A549 (cell line): ENCODE measurements at regions not wholly inside any gene's neighbourhood (a gene's known extent, or its start where the extent isn't known, plus 50 kb on each side); places are given as distances from the start of the nearest gene placed in this dataset.

Experiments used
- CHD4 ChIP-seq: fragments of 200-600 bp; sonication (generic); IDR thresholded peaks from 2 replicates; pipeline ENCODE4 v1.6.1; 2016; ENCODE audit warnings: antibody characterized with exemption, mild to moderate bottlenecking, borderline replicate concordance
- EP300 ChIP-seq, 2 experiments: fragments of >200 bp; sonication (Bioruptor Twin); formaldehyde crosslinking; IDR thresholded peaks; 2 replicates in 1 of 2; 3 replicates in 1 of 2; pipeline ENCODE4 v1.6.1; 2016 to 2017
- JUNB ChIP-seq: fragments of >200 bp; sonication (Bioruptor Twin); formaldehyde crosslinking; IDR thresholded peaks from 2 replicates; pipeline ENCODE4 v1.6.1; 2016
- MAZ ChIP-seq: fragments of 150-350 bp; IDR thresholded peaks from 2 replicates; pipeline ENCODE4 v1.6.1; 2014; ENCODE audit warnings: antibody characterized with exemption, low read depth, low read length, borderline replicate concordance
- MYC ChIP-seq: IDR thresholded peaks from 2 replicates; pipeline ENCODE4 v1.6.1; 2012; ENCODE audit warnings: mild to moderate bottlenecking, inconsistent platforms, low read length, improper control_type of control experiment, borderline replicate concordance
- POLR2A ChIP-seq: IDR thresholded peaks from 2 replicates; pipeline ENCODE4 v1.6.1; 2012; ENCODE audit warnings: mild to moderate bottlenecking, low read length
- RAD21 ChIP-seq, 2 experiments: fragments of >200 bp in 1 of 2; sonication (Bioruptor Twin) in 1 of 2; formaldehyde crosslinking in 1 of 2; IDR thresholded peaks in 1 of 2; conservative IDR thresholded peaks in 1 of 2; 2 replicates in 1 of 2; 3 replicates in 1 of 2; pipeline ENCODE4 v1.6.1; 2012 to 2018; ENCODE audit warnings: inconsistent platforms in 1 of 2
- TF ChIP-seq, protein P1 (sequence below): IDR thresholded peaks from 2 replicates; pipeline ENCODE4 v1.6.1; 2012
- TF ChIP-seq, protein P2 (sequence below): IDR thresholded peaks from 2 replicates; pipeline ENCODE4 v1.6.1; 2012
- TF ChIP-seq, protein P3 (sequence below): fragments of >200 bp; sonication (Bioruptor Twin); formaldehyde crosslinking; IDR thresholded peaks from 3 replicates; pipeline ENCODE4 v1.5.1; 2016
- TF ChIP-seq, protein P4 (sequence below): fragments of 200-600 bp; sonication (generic); IDR thresholded peaks from 2 replicates; pipeline ENCODE4 v1.6.1; 2016; ENCODE audit warnings: antibody characterized with exemption, mild to moderate bottlenecking, moderate library complexity
- TF ChIP-seq, protein P5 (sequence below): IDR thresholded peaks from 2 replicates; pipeline ENCODE4 v1.6.1; 2012; ENCODE audit warnings: low read depth, borderline replicate concordance
- TF ChIP-seq, protein P6 (sequence below): fragments of 150-350 bp; IDR thresholded peaks from 2 replicates; pipeline ENCODE4 v1.6.1; 2014; ENCODE audit warnings: low read depth, mild to moderate bottlenecking, low read length
- TF ChIP-seq, protein P7 (sequence below): fragments of 450-650 bp; IDR thresholded peaks from 2 replicates; pipeline ENCODE4 v1.6.1; 2014; ENCODE audit warnings: antibody characterized with exemption

DNA sequence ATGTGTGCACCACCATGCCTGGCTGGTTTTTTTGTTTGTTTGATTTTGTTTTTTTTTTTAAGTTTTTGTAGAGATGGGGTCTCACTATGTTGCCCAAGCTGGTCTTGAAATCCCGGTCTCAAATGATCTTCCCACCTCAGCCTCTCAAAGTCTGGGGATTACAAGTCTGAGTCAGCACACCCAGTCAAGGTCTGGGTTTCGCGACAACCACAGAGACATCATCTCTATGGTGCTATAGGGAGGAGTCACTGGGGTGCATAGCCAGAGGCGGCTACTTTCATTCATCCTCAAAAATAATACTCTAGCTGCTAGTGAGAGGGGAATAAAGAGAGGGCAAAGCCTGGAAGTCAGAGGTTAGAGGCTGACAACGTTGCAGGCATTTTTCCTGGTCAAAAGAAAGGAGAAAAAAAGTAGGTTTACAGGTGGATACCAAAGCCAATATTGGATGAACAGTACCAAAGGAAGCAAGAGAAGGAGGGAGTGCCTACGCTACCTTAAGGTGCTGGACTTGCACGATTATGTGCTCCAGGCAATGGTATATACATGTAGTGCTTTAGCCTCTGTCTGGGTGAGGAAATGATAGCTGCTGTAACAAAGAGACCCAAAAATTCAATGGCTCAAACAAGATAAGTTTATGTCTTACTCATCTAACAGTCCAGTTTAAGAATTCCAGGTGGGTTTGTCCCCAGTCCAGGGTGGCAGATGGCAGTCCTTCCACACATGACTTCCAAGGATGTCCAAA, 178.3 kb downstream of the SKIDA1 start:
- TF ChIP-seq, protein P1, sequence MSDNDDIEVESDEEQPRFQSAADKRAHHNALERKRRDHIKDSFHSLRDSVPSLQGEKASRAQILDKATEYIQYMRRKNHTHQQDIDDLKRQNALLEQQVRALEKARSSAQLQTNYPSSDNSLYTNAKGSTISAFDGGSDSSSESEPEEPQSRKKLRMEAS, result no peak
- TF ChIP-seq, protein P2, sequence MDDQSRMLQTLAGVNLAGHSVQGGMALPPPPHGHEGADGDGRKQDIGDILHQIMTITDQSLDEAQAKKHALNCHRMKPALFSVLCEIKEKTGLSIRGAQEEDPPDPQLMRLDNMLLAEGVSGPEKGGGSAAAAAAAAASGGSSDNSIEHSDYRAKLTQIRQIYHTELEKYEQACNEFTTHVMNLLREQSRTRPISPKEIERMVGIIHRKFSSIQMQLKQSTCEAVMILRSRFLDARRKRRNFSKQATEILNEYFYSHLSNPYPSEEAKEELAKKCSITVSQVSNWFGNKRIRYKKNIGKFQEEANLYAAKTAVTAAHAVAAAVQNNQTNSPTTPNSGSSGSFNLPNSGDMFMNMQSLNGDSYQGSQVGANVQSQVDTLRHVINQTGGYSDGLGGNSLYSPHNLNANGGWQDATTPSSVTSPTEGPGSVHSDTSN, result no peak
- TF ChIP-seq, protein P3, sequence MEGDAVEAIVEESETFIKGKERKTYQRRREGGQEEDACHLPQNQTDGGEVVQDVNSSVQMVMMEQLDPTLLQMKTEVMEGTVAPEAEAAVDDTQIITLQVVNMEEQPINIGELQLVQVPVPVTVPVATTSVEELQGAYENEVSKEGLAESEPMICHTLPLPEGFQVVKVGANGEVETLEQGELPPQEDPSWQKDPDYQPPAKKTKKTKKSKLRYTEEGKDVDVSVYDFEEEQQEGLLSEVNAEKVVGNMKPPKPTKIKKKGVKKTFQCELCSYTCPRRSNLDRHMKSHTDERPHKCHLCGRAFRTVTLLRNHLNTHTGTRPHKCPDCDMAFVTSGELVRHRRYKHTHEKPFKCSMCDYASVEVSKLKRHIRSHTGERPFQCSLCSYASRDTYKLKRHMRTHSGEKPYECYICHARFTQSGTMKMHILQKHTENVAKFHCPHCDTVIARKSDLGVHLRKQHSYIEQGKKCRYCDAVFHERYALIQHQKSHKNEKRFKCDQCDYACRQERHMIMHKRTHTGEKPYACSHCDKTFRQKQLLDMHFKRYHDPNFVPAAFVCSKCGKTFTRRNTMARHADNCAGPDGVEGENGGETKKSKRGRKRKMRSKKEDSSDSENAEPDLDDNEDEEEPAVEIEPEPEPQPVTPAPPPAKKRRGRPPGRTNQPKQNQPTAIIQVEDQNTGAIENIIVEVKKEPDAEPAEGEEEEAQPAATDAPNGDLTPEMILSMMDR, result no peak
- TF ChIP-seq CHD4 (no peak), POLR2A (no peak), RAD21 (conservative IDR thresholded peaks at IDR 0.05 in 1 of 2, IDR thresholded peaks at IDR 0.05 in 1 of 2) (no peak), EP300 (IDR thresholded peaks at IDR 0.05) (no peak), JUNB (no peak), MYC (no peak), MAZ (no peak)
- TF ChIP-seq, protein P4, sequence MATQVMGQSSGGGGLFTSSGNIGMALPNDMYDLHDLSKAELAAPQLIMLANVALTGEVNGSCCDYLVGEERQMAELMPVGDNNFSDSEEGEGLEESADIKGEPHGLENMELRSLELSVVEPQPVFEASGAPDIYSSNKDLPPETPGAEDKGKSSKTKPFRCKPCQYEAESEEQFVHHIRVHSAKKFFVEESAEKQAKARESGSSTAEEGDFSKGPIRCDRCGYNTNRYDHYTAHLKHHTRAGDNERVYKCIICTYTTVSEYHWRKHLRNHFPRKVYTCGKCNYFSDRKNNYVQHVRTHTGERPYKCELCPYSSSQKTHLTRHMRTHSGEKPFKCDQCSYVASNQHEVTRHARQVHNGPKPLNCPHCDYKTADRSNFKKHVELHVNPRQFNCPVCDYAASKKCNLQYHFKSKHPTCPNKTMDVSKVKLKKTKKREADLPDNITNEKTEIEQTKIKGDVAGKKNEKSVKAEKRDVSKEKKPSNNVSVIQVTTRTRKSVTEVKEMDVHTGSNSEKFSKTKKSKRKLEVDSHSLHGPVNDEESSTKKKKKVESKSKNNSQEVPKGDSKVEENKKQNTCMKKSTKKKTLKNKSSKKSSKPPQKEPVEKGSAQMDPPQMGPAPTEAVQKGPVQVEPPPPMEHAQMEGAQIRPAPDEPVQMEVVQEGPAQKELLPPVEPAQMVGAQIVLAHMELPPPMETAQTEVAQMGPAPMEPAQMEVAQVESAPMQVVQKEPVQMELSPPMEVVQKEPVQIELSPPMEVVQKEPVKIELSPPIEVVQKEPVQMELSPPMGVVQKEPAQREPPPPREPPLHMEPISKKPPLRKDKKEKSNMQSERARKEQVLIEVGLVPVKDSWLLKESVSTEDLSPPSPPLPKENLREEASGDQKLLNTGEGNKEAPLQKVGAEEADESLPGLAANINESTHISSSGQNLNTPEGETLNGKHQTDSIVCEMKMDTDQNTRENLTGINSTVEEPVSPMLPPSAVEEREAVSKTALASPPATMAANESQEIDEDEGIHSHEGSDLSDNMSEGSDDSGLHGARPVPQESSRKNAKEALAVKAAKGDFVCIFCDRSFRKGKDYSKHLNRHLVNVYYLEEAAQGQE, result no peak
- TF ChIP-seq, protein P5, sequence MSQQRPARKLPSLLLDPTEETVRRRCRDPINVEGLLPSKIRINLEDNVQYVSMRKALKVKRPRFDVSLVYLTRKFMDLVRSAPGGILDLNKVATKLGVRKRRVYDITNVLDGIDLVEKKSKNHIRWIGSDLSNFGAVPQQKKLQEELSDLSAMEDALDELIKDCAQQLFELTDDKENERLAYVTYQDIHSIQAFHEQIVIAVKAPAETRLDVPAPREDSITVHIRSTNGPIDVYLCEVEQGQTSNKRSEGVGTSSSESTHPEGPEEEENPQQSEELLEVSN, result no peak
- TF ChIP-seq, protein P6, sequence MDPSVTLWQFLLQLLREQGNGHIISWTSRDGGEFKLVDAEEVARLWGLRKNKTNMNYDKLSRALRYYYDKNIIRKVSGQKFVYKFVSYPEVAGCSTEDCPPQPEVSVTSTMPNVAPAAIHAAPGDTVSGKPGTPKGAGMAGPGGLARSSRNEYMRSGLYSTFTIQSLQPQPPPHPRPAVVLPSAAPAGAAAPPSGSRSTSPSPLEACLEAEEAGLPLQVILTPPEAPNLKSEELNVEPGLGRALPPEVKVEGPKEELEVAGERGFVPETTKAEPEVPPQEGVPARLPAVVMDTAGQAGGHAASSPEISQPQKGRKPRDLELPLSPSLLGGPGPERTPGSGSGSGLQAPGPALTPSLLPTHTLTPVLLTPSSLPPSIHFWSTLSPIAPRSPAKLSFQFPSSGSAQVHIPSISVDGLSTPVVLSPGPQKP, result no peak
- TF ChIP-seq, protein P7, sequence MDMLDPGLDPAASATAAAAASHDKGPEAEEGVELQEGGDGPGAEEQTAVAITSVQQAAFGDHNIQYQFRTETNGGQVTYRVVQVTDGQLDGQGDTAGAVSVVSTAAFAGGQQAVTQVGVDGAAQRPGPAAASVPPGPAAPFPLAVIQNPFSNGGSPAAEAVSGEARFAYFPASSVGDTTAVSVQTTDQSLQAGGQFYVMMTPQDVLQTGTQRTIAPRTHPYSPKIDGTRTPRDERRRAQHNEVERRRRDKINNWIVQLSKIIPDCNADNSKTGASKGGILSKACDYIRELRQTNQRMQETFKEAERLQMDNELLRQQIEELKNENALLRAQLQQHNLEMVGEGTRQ, result no peak
